HCT116 (cell line): ENCODE measurements at regions not wholly inside any gene's neighbourhood (a gene's known extent, or its start where the extent isn't known, plus 50 kb on each side); places are given as distances from the start of the nearest gene placed in this dataset.

Experiments used
- ATF3 ChIP-seq: IDR thresholded peaks from 2 replicates; pipeline ENCODE4 v1.6.1; 2012
- CTCF ChIP-seq, 3 experiments: fragments of 200-600 bp in 1 of 3; sonication (generic) in 1 of 3; IDR thresholded peaks in 2 of 3; conservative IDR thresholded peaks in 1 of 3; 2 replicates each; pipeline ENCODE4 v1.5.1; 2012 to 2017; ENCODE audit warnings: low read depth in 2 of 3, low read length in 2 of 3, antibody characterized with exemption in 1 of 3, borderline replicate concordance in 1 of 3, control low read depth in 1 of 3, mild to moderate bottlenecking in 1 of 3, mixed read lengths in 1 of 3, mixed run types in 1 of 3, moderate library complexity in 1 of 3; ENCODE audit not compliant: insufficient read depth in 1 of 3
- EZH2phosphoT487 ChIP-seq: fragments of 200-600 bp; IDR thresholded peaks from 2 replicates; pipeline ENCODE4 v1.6.1; 2018; ENCODE audit warnings: antibody characterized with exemption, borderline replicate concordance
- REST ChIP-seq: IDR thresholded peaks from 2 replicates; pipeline ENCODE4 v1.6.1; 2012; ENCODE audit warnings: low read depth
- SIN3A ChIP-seq: IDR thresholded peaks from 2 replicates; pipeline ENCODE4 v1.6.1; 2012; ENCODE audit warnings: low read depth
- SP1 ChIP-seq: IDR thresholded peaks from 2 replicates; pipeline ENCODE4 v1.6.1; 2012; ENCODE audit warnings: low read depth
- ZNF274 ChIP-seq: fragments of 200-500 bp; sonication (Bioruptor generic); IDR thresholded peaks from 2 replicates; pipeline ENCODE4 v1.6.1; 2014; ENCODE audit warnings: mild to moderate bottlenecking, low read depth, low read length, inconsistent platforms

- no peak for TF ChIP-seq ZNF274
- no peak for TF ChIP-seq CTCF (IDR thresholded peaks at IDR 0.05 in 2 of 3, conservative IDR thresholded peaks at IDR 0.05 in 1 of 3; ENCODE audit: borderline replicate concordance in 1 of 3, insufficient read depth in 1 of 3, low read depth in 2 of 3, low read length in 2 of 3)
- TF ChIP-seq REST = no peak
- TF ChIP-seq EZH2phosphoT487 = no peak
- TF ChIP-seq ATF3 = no peak
- TF ChIP-seq SP1 = no peak
- TF ChIP-seq SIN3A = no peak
Observed at GRCh38 chr7:156437021-156437614, 203.5 kb upstream of the RNF32 start.
